HS-27A (cell line): ENCODE measurements at regions not wholly inside any gene's neighbourhood (a gene's known extent, or its start where the extent isn't known, plus 50 kb on each side); places are given as distances from the start of the nearest gene placed in this dataset.
"Not testable (repeated sequence)": the region's sequence is repeated elsewhere in the genome, so short reads cannot be mapped to it uniquely, and the experiment has no call there.

Source experiments
- DNase-seq: peaks from one replicate; pipeline ENCODE4 v3.0.0-alpha.2; 2012; ENCODE audit warnings: low read depth, missing footprints

- DNase-seq, result no peak
Measured at GRCh38 chr2:18986046-18986445, 372.4 kb downstream of the OSR1 start.

- DNase-seq, result no peak
Measured at GRCh38 chr2:18980786-18981430, 377.5 kb downstream of the OSR1 start.

GRCh38 chr2:18980104-18980785 is 378.2 kb downstream of the OSR1 start:
- DNase-seq, result no peak

- DNase-seq, result no peak
Measured at GRCh38 chr2:18977409-18977808, 381.0 kb downstream of the OSR1 start.

GRCh38 chr2:18976168-18976961 is 382.1 kb downstream of the OSR1 start:
- DNase-seq, result peak; percentile 90

GRCh38 chr2:18975506-18976167 is 382.8 kb downstream of the OSR1 start:
- no peak for DNase-seq

GRCh38 chr2:18971628-18972027 is 382.3 kb upstream of the NT5C1B start:
- no peak for DNase-seq

- no peak for DNase-seq
Measured at GRCh38 chr2:18971069-18971378, 381.7 kb upstream of the NT5C1B start.

GRCh38 chr2:18966131-18966530 is 376.8 kb upstream of the NT5C1B start:
- DNase-seq, result no peak

- not testable (repeated sequence) for DNase-seq
Measured at GRCh38 chr2:18963739-18964256, 374.4 kb upstream of the NT5C1B start.

GRCh38 chr2:18961991-18962421 is 372.6 kb upstream of the NT5C1B start:
- DNase-seq, result no peak

GRCh38 chr2:18959952-18960717 is 370.8 kb upstream of the NT5C1B start:
- DNase-seq, result no peak

- DNase-seq, result no peak
Measured at GRCh38 chr2:18959200-18959599, 369.8 kb upstream of the NT5C1B start.

GRCh38 chr2:18957909-18958308 is 368.5 kb upstream of the NT5C1B start:
- DNase-seq, result no peak

GRCh38 chr2:18950361-18950851 is 361.0 kb upstream of the NT5C1B start:
- DNase-seq, result no peak

- DNase-seq, result no peak
Measured at GRCh38 chr2:18949871-18950270, 360.5 kb upstream of the NT5C1B start.

GRCh38 chr2:18940184-18940583 is 350.8 kb upstream of the NT5C1B start:
- no peak for DNase-seq

GRCh38 chr2:18939740-18940139 is 350.4 kb upstream of the NT5C1B start:
- DNase-seq, result not testable (repeated sequence)

- no peak for DNase-seq
Measured at GRCh38 chr2:18934886-18935285, 345.5 kb upstream of the NT5C1B start.

GRCh38 chr2:18932853-18933252 is 343.5 kb upstream of the NT5C1B start:
- no peak for DNase-seq

- DNase-seq, result no peak
Measured at GRCh38 chr2:18930971-18931370, 341.6 kb upstream of the NT5C1B start.
